Posterior vena cava (tissue), 2 donors: ENCODE measurements at regions not wholly inside any gene's neighbourhood (a gene's known extent, or its start where the extent isn't known, plus 50 kb on each side); places are given as distances from the start of the nearest gene placed in this dataset.

ENCODE experiments used
- DNase-seq: peaks from one replicate; pipeline ENCODE4 v3.0.0-alpha.2; 2020; ENCODE audit warnings: low spot score
- intact Hi-C, 2 donors: fragments of 100-400 bp; cut with DNase I; formaldehyde crosslinking; loops; one replicate each; pipeline versions ENCODE4 v1.14.1 to v1.14.2; 2022 to 2023
- donor health status: DM: yes; HTN: yes; CAD: no.
- donor health status: DM: yes; HTN: yes; CAD: no.

DNA sequence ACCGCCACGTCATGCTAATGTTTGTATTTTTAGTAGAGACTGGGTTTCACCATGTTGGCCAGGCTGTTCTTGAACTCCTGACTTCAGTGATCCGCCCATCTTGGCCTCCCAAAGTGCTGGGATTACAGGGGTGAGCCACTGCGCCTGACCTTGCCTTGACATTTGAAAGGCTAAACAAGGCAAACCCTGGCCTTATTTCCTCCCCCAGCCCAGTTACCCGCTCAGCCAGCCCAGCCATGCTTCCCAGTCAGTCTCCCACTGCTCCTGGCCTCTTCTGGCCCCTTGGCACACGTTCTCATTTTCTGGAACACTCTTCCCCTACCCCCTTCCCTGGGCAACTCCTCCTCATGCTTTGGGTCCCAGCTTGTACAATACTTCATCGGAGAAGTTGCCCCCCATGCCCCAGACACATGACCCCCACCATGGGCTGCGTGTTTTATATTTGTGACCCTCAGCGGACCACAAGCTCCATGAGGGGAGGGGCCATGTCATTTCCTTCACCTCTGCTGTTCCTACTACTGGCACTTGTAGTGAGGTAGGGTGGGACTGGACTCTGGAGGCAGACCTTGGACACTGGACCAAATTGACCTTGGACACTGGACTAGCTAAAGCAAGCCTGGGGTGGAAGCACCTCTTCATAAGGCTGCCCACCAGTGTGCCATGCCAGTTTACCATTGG, 94.4 kb upstream of the IER5L start:
- peak; percentile 44 for DNase-seq

DNA sequence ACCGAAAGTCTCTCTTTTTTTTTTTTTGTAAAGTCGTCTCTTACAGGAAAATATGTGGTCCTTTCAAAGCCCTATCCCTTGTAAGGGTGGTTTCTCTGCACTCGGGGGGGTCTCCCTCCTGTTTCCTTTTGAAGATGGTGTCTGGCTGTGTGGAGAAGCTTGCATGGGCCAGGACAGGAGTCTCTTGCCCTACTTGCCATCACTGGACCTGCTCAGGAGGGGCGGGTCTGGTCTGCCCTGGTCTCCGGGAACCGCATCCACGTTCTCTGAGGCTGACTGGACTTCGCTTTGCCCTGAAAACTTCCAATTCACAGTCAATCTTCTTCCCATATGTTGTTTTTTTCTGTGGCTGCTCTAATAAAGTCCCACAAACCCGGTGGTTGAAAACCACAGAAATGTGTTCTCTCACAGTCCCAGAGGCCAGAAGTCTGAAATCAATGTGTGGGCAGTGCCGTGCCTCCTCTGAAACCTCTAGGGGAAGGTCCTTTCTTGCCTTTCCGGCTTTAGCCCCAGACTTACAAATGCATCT, 92.9 kb upstream of the IER5L start:
- DNase-seq = peak; percentile 72
- intact Hi-C loops = no loop called here

More for the DNA sequence above, 94.4 kb upstream of the IER5L start:
- intact Hi-C loops = no loop called here

GRCh38 chr9:129270205-129270604, 92.1 kb upstream of the IER5L start:
- intact Hi-C loops = no loop called here
- DNase-seq = peak; percentile 62

- intact Hi-C loops = no loop called here
- peak; percentile 77 for DNase-seq
These were observed 89.1 kb upstream of the IER5L start for GRCh38 chr9:129267141-129267540.

- intact Hi-C loops = no loop called here
- DNase-seq = peak; percentile 51
These were observed 88.5 kb upstream of the IER5L start for GRCh38 chr9:129266536-129266935.

- no peak for DNase-seq
- intact Hi-C loops = no loop called here
These were observed 86.3 kb upstream of the IER5L start for GRCh38 chr9:129264388-129264787.

DNA sequence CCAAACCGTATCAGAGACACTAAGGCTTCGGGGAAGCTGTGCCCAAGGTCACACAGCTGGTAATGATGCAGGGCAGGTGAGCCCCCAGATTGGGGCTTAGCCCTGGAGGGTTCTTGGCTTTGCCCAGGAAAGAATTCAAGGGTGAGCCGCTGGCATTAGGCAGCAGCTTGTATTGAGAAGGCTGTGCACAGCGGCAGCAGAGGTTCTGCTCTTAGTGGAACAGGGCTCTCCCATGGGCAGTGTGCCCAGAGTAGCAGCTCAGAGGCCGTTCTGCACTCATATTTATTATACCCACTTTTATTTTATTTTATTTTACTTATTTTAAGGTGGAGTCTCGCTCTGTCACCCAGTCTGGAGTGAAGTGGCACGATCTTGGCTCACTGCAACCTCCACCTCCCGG, 85.8 kb upstream of the IER5L start:
- intact Hi-C loops = no loop called here
- DNase-seq = peak; percentile 69

- intact Hi-C loops = no loop called here
These were observed 84.2 kb upstream of the IER5L start for GRCh38 chr9:129262261-129262660.

DNA sequence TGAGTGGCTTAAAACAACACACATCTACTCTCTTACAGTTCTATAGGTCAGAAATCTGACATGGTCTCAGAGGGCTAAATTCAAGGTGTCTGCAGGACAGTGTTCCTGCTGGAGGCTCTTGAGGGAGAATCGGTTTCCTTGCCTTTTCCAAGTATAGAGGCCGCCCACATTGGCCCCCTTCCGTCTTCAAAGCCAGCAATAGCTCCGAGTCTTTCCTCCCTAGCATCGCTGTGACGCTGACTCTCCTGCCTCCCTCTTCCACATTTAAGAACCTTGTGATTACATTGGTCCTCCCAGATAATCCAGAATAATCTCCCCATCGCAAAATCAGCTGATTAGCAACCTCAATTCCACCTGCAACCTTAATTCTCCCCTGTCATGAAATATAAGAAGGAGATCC, 81.3 kb upstream of the IER5L start:
- intact Hi-C loops = no loop called here
- peak; percentile 29 for DNase-seq

More at GRCh38 chr9:129262261-129262660, 84.2 kb upstream of the IER5L start:
- DNase-seq = peak; percentile 69

DNA sequence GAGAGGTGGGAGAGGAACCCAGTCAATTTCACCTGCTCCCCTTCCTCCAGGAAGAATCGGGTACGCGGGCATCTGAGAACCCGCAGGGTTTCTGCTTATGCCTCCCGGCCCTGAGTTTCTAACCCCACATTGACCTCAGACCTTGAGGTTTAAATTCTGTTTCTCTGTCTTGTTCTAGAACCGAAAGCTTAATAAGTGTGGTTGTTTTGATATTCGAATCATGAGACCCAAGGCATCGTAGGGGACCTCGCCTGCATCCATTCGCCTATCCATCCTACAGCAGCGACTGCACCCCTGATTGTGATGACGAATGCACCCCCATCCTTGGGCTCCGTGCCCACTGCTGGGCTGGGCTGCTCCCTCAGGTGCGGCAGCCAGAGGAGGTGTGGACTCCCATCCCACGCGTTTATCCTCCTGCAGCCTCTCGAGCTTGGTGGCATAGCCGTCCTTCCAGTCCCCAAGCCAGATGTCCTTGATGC, 80.8 kb upstream of the IER5L start:
- peak; percentile 79 for DNase-seq
- intact Hi-C loops = no loop called here

GRCh38 chr9:129258124-129258822, 80.2 kb upstream of the IER5L start:
- intact Hi-C loops = no loop called here
- DNase-seq = peak; percentile 98

DNA sequence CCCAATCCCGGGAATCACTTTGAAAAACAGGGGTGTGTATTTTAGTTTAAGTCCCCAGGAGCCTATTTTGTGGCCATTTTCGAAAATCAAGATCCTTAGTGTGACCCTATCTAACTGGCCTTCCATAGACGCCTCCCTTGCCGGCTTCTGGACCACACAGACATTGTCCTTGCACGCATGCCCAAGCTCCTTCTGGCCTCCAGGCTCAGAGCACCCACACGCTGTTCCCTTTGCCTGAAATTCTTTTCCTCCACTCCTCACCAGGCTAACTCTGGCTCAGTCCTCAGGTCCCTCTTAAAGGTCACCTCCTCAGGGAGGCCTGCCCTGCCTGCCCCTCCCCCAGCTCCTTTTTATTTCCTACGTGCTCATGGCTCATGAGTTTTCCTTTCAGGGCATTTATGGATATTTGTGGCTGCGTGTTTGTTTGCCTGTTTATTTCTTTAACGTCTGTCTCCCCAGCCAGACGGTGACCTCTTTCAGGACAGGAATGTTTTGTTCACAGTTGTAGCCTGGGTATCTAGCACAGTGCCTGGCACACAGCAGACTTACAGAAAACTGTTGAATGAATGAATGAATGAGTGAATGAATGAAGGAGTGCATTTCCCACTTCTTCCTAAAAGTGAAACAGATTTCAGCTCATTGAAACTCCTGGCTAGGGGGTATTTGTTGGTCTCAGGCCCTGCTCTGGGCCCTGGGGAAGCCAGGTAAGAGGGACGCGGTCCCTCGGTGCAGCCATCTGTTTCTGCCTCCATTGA, 79.1 kb upstream of the IER5L start:
- intact Hi-C loops = no loop called here
- peak; percentile 44 for DNase-seq

DNA sequence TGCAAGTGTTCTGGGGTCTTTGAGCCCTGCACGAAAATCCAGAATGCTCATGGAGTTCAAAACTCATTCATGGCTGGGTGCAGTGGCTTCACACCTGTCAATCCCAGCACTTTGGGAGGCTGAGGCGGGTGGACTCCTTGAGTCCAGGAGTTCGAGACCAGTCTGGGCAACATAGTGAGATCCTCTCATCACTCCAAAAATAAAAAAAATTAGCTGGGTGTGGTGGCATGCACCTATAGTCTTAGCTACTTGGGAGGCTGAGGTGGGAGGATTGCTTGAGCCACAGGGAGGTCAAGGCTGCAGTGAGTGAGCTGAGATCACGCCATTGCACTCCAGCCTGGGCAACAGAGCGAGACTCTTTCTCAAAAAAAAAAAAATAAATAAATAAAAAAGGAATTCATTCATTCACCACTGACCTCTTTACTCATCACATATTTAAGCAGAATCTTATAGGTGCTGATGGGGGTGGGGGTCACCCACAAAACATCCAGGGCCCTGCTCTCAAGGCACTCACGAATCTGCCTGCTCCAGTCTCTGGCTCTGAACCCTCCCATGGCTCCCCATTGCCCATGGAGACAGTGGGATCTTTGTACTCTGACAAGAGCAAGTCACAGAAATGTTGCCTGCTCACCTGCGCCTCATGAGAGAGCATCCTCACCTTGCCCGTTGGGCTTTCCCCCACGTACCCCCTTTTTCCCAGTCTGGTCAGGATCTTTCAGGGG, 76.7 kb upstream of the IER5L start:
- peak; percentile 28 for DNase-seq
- intact Hi-C loops = no loop called here

DNA sequence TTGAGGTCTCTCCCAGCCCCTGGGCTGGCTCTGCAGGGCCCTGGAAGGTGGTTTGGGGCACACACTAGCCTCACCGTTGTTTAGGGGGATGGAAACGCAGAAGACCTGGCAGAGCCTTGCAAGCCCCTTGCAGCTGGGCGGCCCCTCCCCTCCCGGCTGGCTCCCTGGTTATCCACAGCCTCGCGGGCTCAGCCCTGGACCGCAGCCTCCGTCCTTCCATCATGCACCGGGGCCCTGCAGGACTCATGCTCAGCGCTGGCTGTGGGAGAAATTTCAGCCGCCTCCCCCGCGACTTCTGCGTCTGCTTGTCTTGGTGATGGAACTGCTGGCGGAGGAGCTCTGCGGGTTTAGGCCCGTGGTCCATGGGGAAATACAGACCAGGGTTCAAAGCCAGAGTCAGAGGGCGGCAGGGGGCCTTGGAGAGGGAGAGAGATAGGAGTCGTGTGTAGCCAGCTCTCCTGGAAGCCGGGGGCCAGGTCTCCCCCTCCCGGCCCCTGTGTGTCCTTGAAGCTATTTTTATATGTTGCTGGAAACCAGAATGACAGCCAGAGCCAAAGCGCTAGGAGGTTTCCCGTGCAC, 75.8 kb upstream of the IER5L start:
- intact Hi-C loops = no loop called here
- DNase-seq = peak; percentile 93

GRCh38 chr9:129252937-129253802, 75.1 kb upstream of the IER5L start:
- DNase-seq = peak; percentile 61
- intact Hi-C loops = no loop called here

DNA sequence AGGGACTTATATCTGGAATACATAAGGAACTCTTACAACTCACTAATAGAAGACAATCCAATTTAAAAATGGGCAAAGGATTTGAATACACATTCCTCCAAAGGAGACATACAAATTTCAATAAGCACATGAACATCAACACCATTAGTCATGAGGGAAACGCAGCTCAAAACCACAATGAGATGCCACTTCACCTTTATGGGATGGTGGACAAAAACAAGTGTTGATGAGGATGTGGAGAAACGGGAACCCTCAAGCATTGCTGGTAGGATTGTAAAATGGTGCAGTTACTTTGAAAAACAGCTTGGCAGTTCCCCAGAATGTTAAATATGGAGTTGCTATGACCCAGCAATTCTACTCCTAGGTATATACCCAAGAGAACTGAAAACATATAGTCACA, 72.7 kb upstream of the IER5L start:
- no peak for DNase-seq
- intact Hi-C loops = no loop called here

GRCh38 chr9:129247285-129248153, 69.5 kb upstream of the IER5L start:
- intact Hi-C loops = no loop called here
- peak; percentile 70 for DNase-seq
